Thoracic aorta (tissue), 2 donors: ENCODE measurements at regions not wholly inside any gene's neighbourhood (a gene's known extent, or its start where the extent isn't known, plus 50 kb on each side); places are given as distances from the start of the nearest gene placed in this dataset.
A peak's percentile ranks its signal among the peaks of the same experiment; 100 is the strongest.

ENCODE experiments used
- ATAC-seq: fragments of 150-250 bp; one replicate; pipeline ENCODE4 v1.8.0; 2017; ENCODE audit warnings: low read depth; ENCODE audit not compliant: insufficient number of reproducible peaks, low FRiP score
- DNase-seq: peaks from one replicate; pipeline ENCODE4 v3.0.0-alpha.2; 2020; ENCODE audit warnings: low spot score
- H3K27ac ChIP-seq, 2 donors: fragments of 200-600 bp; sonication (generic); 1 replicate in 1 of 2; 2 replicates in 1 of 2; pipeline ENCODE4 v1.5.1; 2016; ENCODE audit warnings: mild to moderate bottlenecking in 2 of 2, moderate library complexity in 2 of 2
- H3K27me3 ChIP-seq: fragments of 200-600 bp; sonication (generic); replicated peaks from 2 replicates; pipeline ENCODE4 v1.6.0; 2016; ENCODE audit warnings: mild to moderate bottlenecking; ENCODE audit not compliant: insufficient read depth
- H3K36me3 ChIP-seq: fragments of 200-600 bp; sonication (generic); one replicate; pipeline ENCODE4 v1.5.1; 2016
- H3K4me1 ChIP-seq, 2 donors: fragments of 200-600 bp; sonication (generic); 1 replicate in 1 of 2; 2 replicates in 1 of 2; pipeline versions ENCODE4 v1.5.1 to v1.6.0; 2016; ENCODE audit warnings: low read depth in 2 of 2, mild to moderate bottlenecking in 1 of 2; ENCODE audit not compliant: control insufficient read depth in 1 of 2
- H3K4me3 ChIP-seq: fragments of 200-600 bp; sonication (generic); 2 replicates; pipeline ENCODE4 v1.5.1; 2016; ENCODE audit warnings: mild to moderate bottlenecking
- H3K9me3 ChIP-seq: fragments of 200-600 bp; sonication (generic); 2 replicates; pipeline ENCODE4 v1.5.1; 2016
- CTCF ChIP-seq: fragments of 200-600 bp; sonication (generic); IDR thresholded peaks from one replicate; pipeline ENCODE4 v1.5.1; 2019; ENCODE audit warnings: antibody characterized with exemption

- ATAC-seq (no peak), DNase-seq (no peak)
- H3K4me1 ChIP-seq = no peaks in the 10 kb centered on the region
- no peak overlapping the region for H3K4me3 ChIP-seq
- no peak for TF ChIP-seq CTCF
- no peaks in the 10 kb centered on the region for H3K36me3 ChIP-seq
- no peaks in the 10 kb centered on the region for H3K27me3 ChIP-seq
- H3K9me3 ChIP-seq = no peaks in the 10 kb centered on the region
- H3K27ac ChIP-seq = no peak overlapping the region
Measured at GRCh38 chr7:15016766-15017165, 114.2 kb upstream of the DGKB start.

- ATAC-seq = no peak
- Histone ChIP-seq H3K27ac (no peak overlapping the region), H3K4me3 (no peak overlapping the region)
Measured at GRCh38 chr7:15016315-15016667, 113.7 kb upstream of the DGKB start.

GRCh38 chr7:15015545-15016314, 113.2 kb upstream of the DGKB start:
- H3K27me3 ChIP-seq = no peaks in the 10 kb centered on the region
- ATAC-seq = no peak
- peak; percentile 50 for TF ChIP-seq CTCF
- no peaks in the 10 kb centered on the region for H3K36me3 ChIP-seq
- H3K27ac ChIP-seq = no peak overlapping the region
- peak overlapping the region; percentile 14 for H3K4me3 ChIP-seq
- no peaks in the 10 kb centered on the region for H3K4me1 ChIP-seq
- no peaks in the 10 kb centered on the region for H3K9me3 ChIP-seq
- DNase-seq = no peak

More at GRCh38 chr7:15016315-15016667, 113.7 kb upstream of the DGKB start:
- TF ChIP-seq CTCF = no peak
- Histone ChIP-seq H3K9me3 (no peaks in the 10 kb centered on the region), H3K4me1 (no peaks in the 10 kb centered on the region), H3K27me3 (no peaks in the 10 kb centered on the region), H3K36me3 (no peaks in the 10 kb centered on the region)
- DNase-seq = no peak

- Histone ChIP-seq H3K9me3 (no peaks in the 10 kb centered on the region), H3K4me1 (no peaks in the 10 kb centered on the region), H3K27me3 (no peaks in the 10 kb centered on the region), H3K4me3 (no peak overlapping the region), H3K36me3 (no peaks in the 10 kb centered on the region), H3K27ac (no peak overlapping the region)
- TF ChIP-seq CTCF = no peak
- ATAC-seq (no peak), DNase-seq (no peak)
Measured at GRCh38 chr7:15012135-15012534, 109.6 kb upstream of the DGKB start.

GRCh38 chr7:15011289-15011688, 108.7 kb upstream of the DGKB start:
- no peaks in the 10 kb centered on the region for H3K4me1 ChIP-seq
- no peaks in the 10 kb centered on the region for H3K27me3 ChIP-seq
- DNase-seq (no peak), ATAC-seq (no peak)
- H3K4me3 ChIP-seq = no peak overlapping the region
- no peaks in the 10 kb centered on the region for H3K36me3 ChIP-seq
- no peaks in the 10 kb centered on the region for H3K9me3 ChIP-seq
- H3K27ac ChIP-seq = no peak overlapping the region
- no peak for TF ChIP-seq CTCF
